ENCODE measurements at regions not wholly inside any gene's neighbourhood (a gene's known extent, or its start where the extent isn't known, plus 50 kb on each side); places are given as distances from the start of the nearest gene placed in this dataset.

DNA sequence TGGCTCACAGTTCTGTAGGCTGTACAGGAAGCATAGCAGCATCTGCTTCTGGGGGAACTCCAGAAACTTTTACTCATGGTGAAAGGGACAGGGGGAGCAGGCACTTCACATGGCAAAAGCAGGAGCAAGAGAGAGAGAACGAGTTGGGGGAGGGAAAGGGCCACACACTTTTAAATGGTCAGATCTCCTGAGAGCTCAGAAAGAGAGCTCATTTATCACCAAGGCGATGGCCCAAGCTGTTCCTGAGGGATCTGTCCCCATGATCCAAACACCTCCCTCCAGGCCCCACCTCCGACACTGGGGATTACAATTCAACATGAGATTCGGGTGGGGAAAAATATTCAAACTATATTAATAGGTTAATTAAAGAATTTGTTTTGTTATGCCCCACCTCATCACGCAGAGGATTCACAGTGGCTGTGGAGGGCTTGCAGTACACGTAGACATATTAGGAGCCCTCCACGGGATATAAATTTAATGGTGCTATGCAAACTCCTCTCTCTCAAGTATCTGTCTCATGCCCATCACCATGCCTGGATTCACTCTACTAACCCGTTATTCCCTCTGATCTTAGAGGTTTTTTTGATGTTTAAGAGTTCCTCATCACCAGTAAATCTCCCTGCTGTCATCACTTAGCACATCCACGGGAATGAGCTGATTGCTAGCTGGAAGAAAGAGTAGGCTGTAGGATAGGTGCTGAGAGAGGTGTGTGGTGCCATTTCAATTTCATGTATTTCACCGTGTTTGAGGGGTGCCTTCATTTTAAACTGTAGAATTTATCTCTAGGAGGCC, 84.5 kb upstream of the ARHGAP28 start:
- H3K9me3 Mint-ChIP-seq, result peaks cover 6% of the 10 kb centered on the region

DNA sequence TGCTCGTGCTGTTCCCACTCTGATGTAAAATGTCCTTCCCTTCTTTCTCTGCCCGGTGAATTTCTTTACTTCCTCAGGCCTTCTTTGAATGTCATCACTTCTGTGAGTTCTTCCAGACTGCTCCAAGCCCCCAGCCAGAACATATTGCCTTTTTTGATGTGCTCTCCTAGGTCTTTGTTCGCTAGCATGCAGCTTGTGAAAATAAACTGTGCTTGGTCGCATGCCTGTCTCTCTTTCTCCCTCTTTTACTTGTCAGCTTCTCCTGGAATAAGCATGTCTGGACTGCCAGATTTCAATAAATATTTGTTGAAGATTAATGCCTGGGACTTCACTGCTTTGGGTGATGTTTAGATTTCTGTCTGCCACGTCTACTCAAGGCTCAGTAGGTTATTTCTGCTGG, 82.7 kb upstream of the ARHGAP28 start:
- Mint-ChIP-seq H3K27me3 (peaks cover 0 to 7% of the 10 kb centered on the region in 2 donors), H3K4me3 (no peak overlapping the region), H3K4me1 (ENCODE audit: low read depth in 2 of 2) (no peaks in the 10 kb centered on the region), H3K9me3 (peaks cover 6% of the 10 kb centered on the region), H3K27ac (no peak overlapping the region), H3K36me3 (peaks cover 7% of the 10 kb centered on the region)
- DNase-seq (ENCODE audit: low spot score) (no peak), ATAC-seq (no peak)

More for the DNA sequence above, 84.5 kb upstream of the ARHGAP28 start:
- H3K36me3 Mint-ChIP-seq, result peaks cover 7% of the 10 kb centered on the region
- H3K4me3 Mint-ChIP-seq, result no peak overlapping the region
- DNase-seq (ENCODE audit: low spot score) (no peak), ATAC-seq (no peak)
- no peak overlapping the region for H3K27ac Mint-ChIP-seq
- no peaks in the 10 kb centered on the region for H3K4me1 Mint-ChIP-seq (ENCODE audit: low read depth in 2 of 2)
- peaks cover 0 to 7% of the 10 kb centered on the region in 2 donors for H3K27me3 Mint-ChIP-seq

DNA sequence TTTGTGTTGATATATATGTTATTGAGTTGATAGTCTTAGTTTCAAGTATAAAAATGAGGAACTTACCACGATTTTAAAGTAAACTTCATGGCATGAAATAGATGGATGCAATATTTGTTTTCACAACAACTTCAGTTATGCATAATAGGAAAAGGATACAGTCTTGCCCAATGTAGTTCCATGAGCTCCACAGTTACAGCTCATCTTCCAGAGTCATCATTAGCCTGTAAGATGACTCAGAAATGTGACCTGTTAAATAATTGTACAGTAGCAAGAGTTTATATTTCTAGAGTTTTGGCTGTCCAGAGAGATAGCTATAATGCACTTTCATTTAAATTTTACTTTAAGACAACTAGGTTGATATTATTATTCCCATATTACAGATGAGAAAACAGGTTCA, 80.9 kb upstream of the ARHGAP28 start:
- peaks cover 7% of the 10 kb centered on the region for H3K36me3 Mint-ChIP-seq
- H3K9me3 Mint-ChIP-seq, result peaks cover 16% of the 10 kb centered on the region
- no peak overlapping the region for H3K27ac Mint-ChIP-seq
- H3K4me3 Mint-ChIP-seq, result no peak overlapping the region
- ATAC-seq (no peak), DNase-seq (ENCODE audit: low spot score) (no peak)
- H3K27me3 Mint-ChIP-seq, result peaks cover 0 to 7% of the 10 kb centered on the region in 2 donors
- H3K4me1 Mint-ChIP-seq (ENCODE audit: low read depth in 2 of 2), result no peaks in the 10 kb centered on the region

DNA sequence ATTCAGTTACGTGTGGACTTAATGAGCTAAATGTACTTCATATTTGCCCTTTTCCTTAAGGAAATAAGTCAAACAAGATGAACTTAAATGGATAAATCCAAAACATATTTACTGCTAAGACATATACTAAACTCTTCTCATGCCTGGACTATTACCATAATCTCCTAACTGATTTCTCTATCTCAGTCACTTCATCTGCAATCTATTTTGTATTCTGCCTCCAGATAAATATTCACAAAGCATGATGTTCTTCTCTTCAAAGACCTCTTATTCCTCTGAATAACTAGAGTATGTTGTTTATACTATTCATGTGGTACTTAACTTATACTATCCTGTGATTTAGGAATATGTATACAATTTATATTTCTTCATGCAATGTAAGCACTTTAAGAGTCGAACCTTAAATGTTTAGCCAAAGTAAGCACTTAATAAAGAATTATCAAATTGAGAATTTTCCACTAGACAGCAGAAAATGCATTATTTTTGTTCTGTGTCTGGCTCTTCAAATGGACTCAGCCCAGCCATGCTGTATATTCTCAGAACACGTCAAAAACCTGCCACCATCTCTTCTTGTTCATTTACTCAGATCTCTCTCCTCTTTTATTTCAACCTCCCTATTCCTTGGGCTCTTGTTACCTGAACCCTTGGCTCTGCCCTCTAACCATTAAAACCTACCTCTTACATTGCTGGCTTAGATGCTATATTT, 79.9 kb upstream of the ARHGAP28 start:
- DNase-seq (ENCODE audit: low spot score), result no peak
- no peak for ATAC-seq
- no peaks in the 10 kb centered on the region for H3K4me1 Mint-ChIP-seq (ENCODE audit: low read depth in 2 of 2)
- H3K27ac Mint-ChIP-seq, result no peak overlapping the region
- H3K4me3 Mint-ChIP-seq, result no peak overlapping the region
- H3K36me3 Mint-ChIP-seq, result peaks cover 7% of the 10 kb centered on the region
- peaks cover 0 to 7% of the 10 kb centered on the region in 2 donors for H3K27me3 Mint-ChIP-seq
- H3K9me3 Mint-ChIP-seq, result peaks cover 18% of the 10 kb centered on the region

DNA sequence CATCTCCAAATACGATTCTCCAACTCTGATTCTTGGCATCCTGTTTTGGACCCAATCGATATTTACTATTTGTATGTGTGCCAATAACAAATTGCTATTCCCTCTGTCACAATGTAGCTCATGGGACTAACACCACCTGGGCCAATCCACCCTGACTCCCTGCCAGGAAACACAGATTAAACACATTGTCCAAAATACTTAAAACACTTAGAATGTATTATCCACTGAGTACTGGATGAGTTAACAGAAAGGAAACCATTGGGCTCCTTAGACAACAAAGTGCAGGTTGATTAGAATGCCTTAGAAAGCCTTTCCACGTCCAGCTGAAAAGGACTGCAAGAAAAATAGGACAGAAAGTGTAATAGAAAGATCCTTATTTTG, 79.4 kb upstream of the ARHGAP28 start:
- H3K9me3 Mint-ChIP-seq, result peaks cover 18% of the 10 kb centered on the region
- ATAC-seq (no peak), DNase-seq (ENCODE audit: low spot score) (no peak)
- H3K36me3 Mint-ChIP-seq, result peaks cover 7% of the 10 kb centered on the region
- H3K27me3 Mint-ChIP-seq, result peaks cover 0 to 7% of the 10 kb centered on the region in 2 donors
- no peak overlapping the region for H3K4me3 Mint-ChIP-seq
- no peak overlapping the region for H3K27ac Mint-ChIP-seq
- H3K4me1 Mint-ChIP-seq (ENCODE audit: low read depth in 2 of 2), result no peaks in the 10 kb centered on the region

DNA sequence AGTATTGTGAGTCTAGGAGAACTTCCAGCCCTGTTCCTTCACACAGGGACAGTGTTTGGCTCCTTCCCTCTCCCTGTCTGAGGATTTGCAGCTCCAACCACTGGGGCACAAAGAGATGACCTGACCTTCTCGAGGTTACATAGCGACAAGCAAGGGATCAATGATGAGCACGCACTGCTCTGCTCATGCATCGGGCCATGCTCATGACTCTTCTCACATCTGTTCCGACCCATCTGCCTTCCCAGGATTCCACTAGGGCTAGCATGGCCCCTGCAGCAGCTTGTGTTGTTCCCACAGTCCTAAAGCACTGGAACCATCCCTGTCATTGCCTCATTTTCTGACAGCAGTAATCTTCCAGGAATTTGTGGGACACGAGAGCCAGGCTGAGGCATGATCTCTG, 78.8 kb upstream of the ARHGAP28 start:
- DNase-seq (ENCODE audit: low spot score) (no peak), ATAC-seq (no peak)
- no peaks in the 10 kb centered on the region for H3K4me1 Mint-ChIP-seq (ENCODE audit: low read depth in 2 of 2)
- H3K9me3 Mint-ChIP-seq, result peaks cover 18% of the 10 kb centered on the region
- H3K4me3 Mint-ChIP-seq, result no peak overlapping the region
- H3K27me3 Mint-ChIP-seq, result peaks cover 0 to 7% of the 10 kb centered on the region in 2 donors
- H3K27ac Mint-ChIP-seq, result no peak overlapping the region
- H3K36me3 Mint-ChIP-seq, result peaks cover 7% of the 10 kb centered on the region

DNA sequence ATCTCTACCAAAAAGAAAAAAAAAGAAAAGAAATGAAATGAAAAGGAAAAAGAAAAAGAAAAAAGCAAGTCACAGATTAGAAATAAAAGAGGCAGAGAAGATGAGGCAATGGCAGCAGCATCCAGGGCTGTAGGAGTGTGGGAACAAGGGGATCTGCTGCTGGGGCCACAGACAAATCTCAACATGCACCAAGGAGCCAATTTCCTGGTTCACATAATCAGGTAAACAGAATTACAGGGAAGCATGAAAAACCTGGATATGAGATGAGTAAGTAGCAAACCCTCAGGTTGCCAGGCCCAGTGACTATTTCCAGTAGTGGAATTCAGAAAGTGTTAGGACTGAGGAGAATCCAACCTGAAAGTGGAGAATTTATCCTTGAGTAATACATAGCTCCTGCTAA, 77.4 kb upstream of the ARHGAP28 start:
- no peaks in the 10 kb centered on the region for H3K36me3 Mint-ChIP-seq
- no peaks in the 10 kb centered on the region for H3K4me1 Mint-ChIP-seq (ENCODE audit: low read depth in 2 of 2)
- H3K27me3 Mint-ChIP-seq, result no peaks in the 10 kb centered on the region
- no peak for DNase-seq (ENCODE audit: low spot score)
- no peak for ATAC-seq
- H3K9me3 Mint-ChIP-seq, result peaks cover 19% of the 10 kb centered on the region
- H3K4me3 Mint-ChIP-seq, result no peak overlapping the region
- H3K27ac Mint-ChIP-seq, result no peak overlapping the region

DNA sequence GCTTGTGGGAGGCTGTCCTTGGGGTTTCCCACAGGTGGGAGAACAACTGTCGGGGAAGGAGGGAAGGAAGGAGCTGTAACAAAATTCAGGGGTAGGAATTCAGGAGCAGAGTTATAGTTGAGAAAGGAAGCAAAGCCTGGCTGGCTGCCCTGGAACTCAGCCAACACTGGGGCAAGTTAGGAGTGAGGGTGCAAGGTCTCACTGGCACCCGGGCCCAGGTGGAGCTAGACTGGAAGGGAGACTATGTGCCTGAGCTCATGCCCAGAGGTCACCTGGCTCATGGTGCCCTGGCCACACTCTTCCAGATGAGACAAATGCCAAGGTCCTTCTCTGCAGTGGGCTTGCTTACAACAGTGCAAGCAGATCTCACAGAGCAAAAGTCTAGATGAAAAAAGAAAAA, 75.6 kb upstream of the ARHGAP28 start:
- Mint-ChIP-seq H3K4me1 (ENCODE audit: low read depth in 2 of 2) (no peaks in the 10 kb centered on the region), H3K9me3 (peaks cover 16% of the 10 kb centered on the region), H3K4me3 (no peak overlapping the region)

DNA sequence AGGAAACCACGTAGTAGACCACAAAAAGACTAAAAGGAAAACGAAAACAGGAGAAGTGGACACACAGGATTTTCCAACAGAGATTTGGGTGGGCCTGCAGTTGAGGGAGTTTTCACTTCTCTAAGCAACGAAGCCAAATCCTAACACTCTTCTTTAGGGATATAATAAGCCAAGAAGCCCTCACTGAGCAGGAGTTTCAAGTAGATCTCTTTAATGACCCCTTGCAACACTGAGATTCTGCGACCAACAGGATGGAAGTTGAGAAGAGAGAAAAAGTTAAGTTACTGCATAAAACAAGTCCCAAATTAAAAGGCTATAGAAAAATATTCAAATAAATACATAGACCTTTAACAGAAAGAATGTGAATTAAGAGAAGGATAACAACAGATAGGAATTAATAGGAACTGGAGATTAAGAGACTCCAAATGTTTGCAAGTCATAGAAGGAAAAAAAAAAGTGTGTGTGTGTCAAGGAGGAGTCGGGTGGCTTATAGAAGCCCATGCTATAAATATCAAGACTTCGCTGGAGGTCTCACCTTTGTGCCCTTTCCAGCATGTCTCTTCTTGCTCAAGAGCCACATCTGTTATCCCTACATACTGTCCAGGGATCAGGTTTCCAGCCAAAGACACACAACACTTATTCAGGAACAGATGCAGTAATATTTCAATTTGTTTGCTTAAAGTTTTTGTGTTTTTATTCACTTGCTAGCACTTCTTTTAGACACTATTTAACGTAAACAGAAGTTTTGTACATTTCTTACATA, 69.4 kb upstream of the ARHGAP28 start:
- ATAC-seq (no peak), DNase-seq (ENCODE audit: low spot score) (no peak)
- no peaks in the 10 kb centered on the region for H3K36me3 Mint-ChIP-seq
- H3K4me1 Mint-ChIP-seq (ENCODE audit: low read depth in 2 of 2), result no peaks in the 10 kb centered on the region
- no peak overlapping the region for H3K4me3 Mint-ChIP-seq
- H3K27me3 Mint-ChIP-seq, result no peaks in the 10 kb centered on the region
- H3K27ac Mint-ChIP-seq, result no peak overlapping the region
- H3K9me3 Mint-ChIP-seq, result peaks cover 9% of the 10 kb centered on the region

More for the DNA sequence above, 75.6 kb upstream of the ARHGAP28 start:
- DNase-seq (ENCODE audit: low spot score) (no peak), ATAC-seq (no peak)
- Mint-ChIP-seq H3K27ac (no peak overlapping the region), H3K36me3 (no peaks in the 10 kb centered on the region), H3K27me3 (no peaks in the 10 kb centered on the region)

DNA sequence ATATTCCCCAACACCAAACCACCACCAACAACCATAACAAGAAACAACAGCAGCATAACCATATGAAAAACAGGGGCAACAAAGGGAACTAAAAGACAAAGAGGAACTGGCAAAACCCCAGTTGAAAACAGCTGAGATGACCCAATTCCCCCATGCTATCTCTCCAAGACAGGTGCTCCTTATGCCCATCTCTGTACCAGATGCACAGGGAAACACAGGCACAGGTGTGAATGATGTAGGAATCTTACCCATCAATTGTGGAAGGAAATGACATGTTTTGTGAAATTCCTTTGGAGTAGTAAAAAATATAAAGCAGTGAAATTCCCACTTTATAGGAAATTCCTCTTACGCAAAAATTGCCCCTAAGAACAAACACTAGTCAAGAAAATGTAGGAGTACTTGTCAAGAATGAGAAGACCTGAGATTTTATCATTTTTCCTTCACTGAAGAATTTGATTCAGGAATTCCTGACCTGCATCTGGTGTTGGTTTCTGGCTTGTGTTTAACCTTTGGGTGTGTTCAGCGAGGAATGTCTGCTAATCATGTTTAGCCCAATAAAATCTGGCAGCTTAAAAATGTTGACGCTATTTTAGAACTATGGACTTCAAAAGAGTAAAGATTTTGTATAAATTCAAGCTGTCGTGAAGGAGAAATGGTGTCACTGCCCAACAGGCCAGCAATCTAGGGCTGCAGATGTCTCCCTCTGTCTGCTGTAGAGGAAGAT, 67.7 kb upstream of the ARHGAP28 start:
- Mint-ChIP-seq H3K9me3 (peaks cover 5% of the 10 kb centered on the region), H3K27me3 (no peaks in the 10 kb centered on the region), H3K4me3 (no peak overlapping the region), H3K4me1 (ENCODE audit: low read depth in 2 of 2) (no peaks in the 10 kb centered on the region), H3K36me3 (no peaks in the 10 kb centered on the region), H3K27ac (no peak overlapping the region)
- DNase-seq (ENCODE audit: low spot score), result no peak
- no peak for ATAC-seq

DNA sequence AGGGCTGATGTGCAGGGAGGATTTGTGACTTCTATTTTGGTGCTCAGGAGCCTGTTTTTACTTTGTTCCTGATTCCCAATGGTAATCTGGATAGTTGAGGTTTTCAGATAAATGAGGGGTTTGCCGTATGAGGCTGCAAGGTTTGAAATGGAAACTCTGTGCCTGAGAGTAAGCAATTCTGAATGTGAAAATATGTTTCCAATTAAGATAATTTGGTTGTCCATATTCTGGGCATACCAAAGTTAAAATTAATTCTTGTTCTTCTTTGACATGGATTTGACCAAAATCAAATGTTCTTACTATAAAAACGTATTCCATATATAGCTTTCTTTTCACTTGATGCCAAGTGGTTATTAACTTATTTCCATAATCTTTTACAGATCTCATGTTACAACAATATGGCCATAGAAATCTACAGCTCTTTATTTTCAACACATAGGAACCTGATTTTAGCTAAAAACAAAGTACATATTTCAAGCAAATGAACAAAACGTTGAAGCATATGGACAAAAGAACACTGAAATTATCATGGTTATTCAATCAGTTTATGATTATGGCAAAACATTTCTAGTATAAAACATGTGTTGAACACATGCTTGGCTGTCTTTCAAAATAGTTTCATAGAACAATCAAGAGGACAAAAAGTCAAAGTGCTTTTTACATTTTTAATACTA, 63.4 kb upstream of the ARHGAP28 start:
- peaks cover 12% of the 10 kb centered on the region for H3K9me3 Mint-ChIP-seq
- H3K4me3 Mint-ChIP-seq, result no peak overlapping the region
- no peak for DNase-seq (ENCODE audit: low spot score)
- no peaks in the 10 kb centered on the region for H3K36me3 Mint-ChIP-seq
- H3K4me1 Mint-ChIP-seq (ENCODE audit: low read depth in 2 of 2), result no peaks in the 10 kb centered on the region
- no peak overlapping the region for H3K27ac Mint-ChIP-seq
- ATAC-seq, result no peak
- no peaks in the 10 kb centered on the region for H3K27me3 Mint-ChIP-seq

DNA sequence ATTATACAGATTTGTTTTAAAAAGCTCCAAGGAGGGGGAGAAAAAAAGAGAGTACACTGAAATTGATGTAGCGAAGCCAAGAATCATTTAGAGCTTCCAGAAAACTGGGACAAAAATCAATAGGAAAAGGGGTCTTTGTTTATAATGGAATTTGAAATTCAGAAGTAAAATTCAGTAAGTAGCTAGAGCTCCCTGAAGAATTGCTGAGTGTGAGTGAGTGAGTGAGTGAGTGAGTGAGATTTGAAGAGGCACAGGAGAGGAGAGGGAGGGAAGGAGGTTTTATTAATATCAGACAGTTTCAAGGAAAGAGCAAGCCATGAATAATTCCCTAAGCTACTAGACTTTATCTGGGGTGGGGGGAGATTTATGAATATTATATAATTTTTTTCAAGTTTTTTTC, 60.7 kb upstream of the ARHGAP28 start:
- H3K27me3 Mint-ChIP-seq, result no peaks in the 10 kb centered on the region
- H3K36me3 Mint-ChIP-seq, result no peaks in the 10 kb centered on the region
- no peak overlapping the region for H3K27ac Mint-ChIP-seq
- no peak overlapping the region for H3K4me3 Mint-ChIP-seq
- no peaks in the 10 kb centered on the region for H3K4me1 Mint-ChIP-seq (ENCODE audit: low read depth in 2 of 2)
- peaks cover 11% of the 10 kb centered on the region for H3K9me3 Mint-ChIP-seq
- ATAC-seq (no peak), DNase-seq (ENCODE audit: low spot score) (no peak)

DNA sequence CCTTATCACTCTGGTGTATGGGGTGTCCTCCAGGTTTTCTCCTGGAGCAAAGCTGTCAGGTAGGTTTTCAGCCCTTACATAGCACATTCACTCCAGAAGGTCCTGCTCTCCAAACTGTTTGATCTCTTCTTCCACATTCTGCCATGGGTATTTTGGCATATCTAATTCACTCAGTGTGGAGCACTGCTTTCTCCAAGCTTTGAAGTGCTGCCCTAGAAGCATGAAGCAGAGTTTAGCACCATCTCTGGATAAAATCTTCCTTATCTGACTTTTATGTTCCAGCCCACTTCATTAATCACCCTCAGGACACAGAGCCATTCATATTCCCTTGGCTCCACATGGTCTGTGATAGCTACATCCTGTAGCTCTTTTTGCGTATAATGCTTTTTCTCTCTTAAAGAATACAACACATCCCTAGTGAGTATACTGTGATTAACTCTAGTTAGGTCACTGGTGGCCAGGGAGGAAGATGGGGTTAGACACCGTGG, 56.7 kb upstream of the ARHGAP28 start:
- no peaks in the 10 kb centered on the region for H3K4me1 Mint-ChIP-seq (ENCODE audit: low read depth in 2 of 2)
- peaks cover 15% of the 10 kb centered on the region for H3K9me3 Mint-ChIP-seq
- ATAC-seq, result no peak
- no peaks in the 10 kb centered on the region for H3K36me3 Mint-ChIP-seq
- H3K4me3 Mint-ChIP-seq, result no peak overlapping the region
- no peaks in the 10 kb centered on the region for H3K27me3 Mint-ChIP-seq
- DNase-seq (ENCODE audit: low spot score), result no peak
- no peak overlapping the region for H3K27ac Mint-ChIP-seq
